ENCODE measurements at regions not wholly inside any gene's neighbourhood (a gene's known extent, or its start where the extent isn't known, plus 50 kb on each side); places are given as distances from the start of the nearest gene placed in this dataset.

- no peak for TF ChIP-seq CTCF (IDR thresholded peaks at IDR 0.05; ENCODE audit: insufficient read depth, low read length, poor library complexity, severe bottlenecking)
- TF ChIP-seq EZH2phosphoT487 (conservative IDR thresholded peaks at IDR 0.05; ENCODE audit: low read length), result no peak
These were observed 353.7 kb downstream of the HTR7 start for GRCh38 chr10:90504172-90504571.

Measured in SU-DHL-6 (cell line).